GM21786 (cell line): ENCODE measurements at regions not wholly inside any gene's neighbourhood (a gene's known extent, or its start where the extent isn't known, plus 50 kb on each side); places are given as distances from the start of the nearest gene placed in this dataset.

ENCODE experiments used
- ATAC-seq: cut with Tn5 transposase; IDR thresholded peaks from one replicate; pipeline ENCODE4 v1.9.1; 2021; ENCODE audit not compliant: unreplicated experiment

DNA sequence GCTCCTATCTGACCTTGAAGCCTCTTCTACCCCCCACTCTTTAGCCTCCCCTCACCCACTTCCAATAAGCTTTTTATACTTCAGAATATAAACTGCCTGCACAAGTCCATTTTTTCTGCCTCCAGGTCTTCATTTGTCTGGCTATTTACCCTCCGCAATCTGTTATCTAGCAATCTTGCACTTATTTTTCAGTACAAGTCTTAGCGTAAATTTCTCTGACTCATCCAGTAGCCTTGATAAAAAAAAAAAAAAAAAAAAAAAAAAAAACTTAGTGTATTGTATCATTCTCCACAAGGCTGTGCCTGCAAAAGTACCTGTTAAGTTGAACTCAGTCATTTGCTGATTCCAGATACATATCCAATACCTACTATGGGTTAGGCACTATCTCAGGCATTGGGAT, 219.5 kb upstream of the DKK2 start:
- no peak for ATAC-seq

- no peak for ATAC-seq
Measured at GRCh38 chr4:107255114-107255513, 219.0 kb upstream of the DKK2 start.

DNA sequence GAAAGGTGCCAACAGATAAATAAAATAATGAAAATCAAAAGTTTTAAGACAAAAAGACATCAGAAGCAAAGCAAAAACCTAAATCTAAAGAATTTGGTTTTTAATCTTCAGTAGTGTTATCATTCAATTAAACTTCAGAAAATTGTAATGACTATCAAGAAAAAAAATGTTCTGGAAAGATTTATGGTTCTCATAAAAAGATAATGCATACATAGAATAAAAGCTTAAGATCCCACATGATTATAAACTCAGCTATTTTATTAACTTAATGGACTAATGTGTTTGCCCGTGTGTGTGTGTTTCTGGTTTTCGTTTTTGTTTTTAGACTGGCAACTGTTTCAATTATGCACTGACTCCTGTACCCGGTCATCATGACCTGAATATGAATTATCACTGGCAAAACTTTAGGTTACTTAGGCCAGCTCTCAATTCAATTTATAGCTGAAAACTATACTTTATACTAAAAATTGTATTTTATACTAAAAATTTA, 217.5 kb upstream of the DKK2 start:
- ATAC-seq, result no peak

GRCh38 chr4:107253090-107253489, 217.0 kb upstream of the DKK2 start:
- ATAC-seq, result no peak

DNA sequence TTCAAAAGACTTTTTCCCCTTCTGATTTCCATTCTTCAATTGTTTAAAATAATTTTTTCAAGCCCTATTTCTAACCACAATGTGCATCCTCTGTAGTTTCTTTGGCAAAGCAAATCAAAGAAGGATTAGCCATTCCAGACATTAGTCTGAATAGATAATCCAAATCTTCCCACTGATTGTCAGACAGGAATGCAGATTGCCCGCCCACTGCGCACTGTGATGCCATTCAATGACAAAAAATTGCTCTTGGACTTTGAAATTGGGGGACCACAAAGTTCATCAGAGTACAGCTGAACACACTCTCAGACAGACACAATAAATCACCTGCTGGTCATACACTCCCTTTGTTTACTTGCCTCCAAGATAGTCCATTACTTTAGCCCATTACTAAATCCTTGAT, 216.5 kb upstream of the DKK2 start:
- no peak for ATAC-seq

DNA sequence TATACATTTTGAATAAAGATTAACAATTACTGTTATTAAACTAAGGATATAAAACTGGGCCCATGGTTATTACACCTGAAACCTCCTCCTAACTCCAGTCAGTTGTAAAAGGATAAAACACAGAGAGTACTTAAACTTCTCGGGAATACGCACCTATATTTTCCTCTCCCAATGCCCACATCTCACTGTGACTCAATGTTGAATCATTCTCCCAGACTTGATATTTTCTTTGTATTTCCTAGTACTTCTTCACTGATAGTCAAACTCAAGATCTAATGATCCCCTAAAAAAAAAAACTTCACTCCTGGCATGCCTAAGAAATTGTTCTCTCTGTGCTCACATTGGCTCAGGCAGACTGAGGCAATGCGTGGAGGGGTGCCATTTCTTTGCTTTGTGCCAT, 212.5 kb upstream of the DKK2 start:
- no peak for ATAC-seq

GRCh38 chr4:107247738-107248137, 211.6 kb upstream of the DKK2 start:
- ATAC-seq, result no peak

DNA sequence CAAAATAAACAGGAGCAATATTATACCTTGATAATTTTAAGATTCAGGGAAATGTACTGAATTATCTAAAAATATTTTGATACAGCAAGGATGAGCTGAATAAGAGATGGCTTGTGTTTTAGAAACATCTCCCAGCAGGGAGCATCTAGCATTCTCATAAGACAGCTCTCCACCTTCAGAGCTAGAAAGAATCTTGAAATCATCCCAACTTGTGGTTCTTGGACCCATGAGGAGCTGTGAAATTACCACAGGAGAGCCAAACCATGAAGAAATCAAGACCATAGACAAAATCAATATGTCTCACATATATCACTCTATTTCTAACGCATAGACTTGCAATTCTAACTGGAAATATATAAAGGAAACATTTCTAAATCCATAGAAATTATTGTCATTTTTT, 210.6 kb upstream of the DKK2 start:
- no peak for ATAC-seq

- ATAC-seq, result no peak
Measured at GRCh38 chr4:107243141-107243781, 207.1 kb upstream of the DKK2 start.

- ATAC-seq, result no peak
Measured at GRCh38 chr4:107220976-107221375, 184.9 kb upstream of the DKK2 start.

DNA sequence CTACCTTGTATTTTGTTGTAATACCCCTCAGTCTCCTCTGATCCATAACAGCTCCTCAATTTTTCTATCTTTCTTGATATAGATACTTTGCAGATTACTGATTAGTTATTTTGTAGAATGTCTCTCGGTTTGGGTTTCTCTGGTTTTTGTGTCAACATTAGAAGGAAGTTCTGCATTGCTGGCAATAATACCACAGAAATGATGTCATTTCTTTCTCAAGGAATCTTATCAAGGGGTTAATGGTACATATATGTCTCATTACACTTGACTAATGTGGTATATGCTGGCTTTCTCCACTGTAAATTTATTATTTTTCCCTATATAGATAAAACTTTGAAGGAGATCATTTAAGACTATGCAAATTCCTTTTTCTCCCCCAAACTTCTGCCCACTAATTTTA, 183.6 kb upstream of the DKK2 start:
- no peak for ATAC-seq

GRCh38 chr4:107216379-107216778, 180.3 kb upstream of the DKK2 start:
- ATAC-seq, result no peak

DNA sequence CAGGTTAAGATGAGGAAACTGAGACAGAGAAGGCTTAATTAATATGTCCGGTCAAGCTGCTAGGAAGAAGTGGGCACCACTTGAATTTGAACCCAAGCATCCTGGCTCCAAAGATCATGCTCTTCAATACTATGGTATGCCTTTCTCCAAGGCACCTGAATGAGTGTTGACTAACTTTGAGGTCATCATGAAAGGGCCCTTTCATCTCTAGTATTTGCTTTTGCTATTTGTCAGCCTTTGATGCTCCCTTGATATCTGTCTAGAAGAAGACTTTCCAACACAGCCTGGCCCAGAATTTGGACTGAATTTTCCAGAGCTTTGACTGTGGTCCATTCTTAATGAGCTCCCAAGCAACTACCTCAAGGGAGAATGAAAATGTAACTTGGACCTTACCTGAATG, 179.1 kb upstream of the DKK2 start:
- ATAC-seq, result no peak

DNA sequence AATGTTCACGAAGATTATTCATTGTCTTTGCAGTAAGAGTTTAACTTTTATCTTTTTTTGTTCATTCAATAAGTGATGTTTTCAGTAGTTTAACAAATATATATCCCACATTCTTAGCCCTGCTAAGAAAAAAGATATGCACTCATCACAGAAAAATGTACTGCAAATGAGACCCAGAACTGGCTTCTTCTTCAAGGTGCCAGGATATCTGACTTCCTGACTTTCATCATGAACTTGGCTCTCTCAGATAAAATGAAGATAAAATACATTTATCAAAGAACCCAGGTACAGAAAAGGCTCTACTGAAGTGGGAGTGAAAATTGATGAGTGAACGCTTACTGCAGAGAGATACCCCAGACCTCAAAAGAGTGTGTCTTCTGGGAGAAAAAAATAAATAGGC, 177.8 kb upstream of the DKK2 start:
- no peak for ATAC-seq

GRCh38 chr4:107213410-107213809, 177.3 kb upstream of the DKK2 start:
- no peak for ATAC-seq

DNA sequence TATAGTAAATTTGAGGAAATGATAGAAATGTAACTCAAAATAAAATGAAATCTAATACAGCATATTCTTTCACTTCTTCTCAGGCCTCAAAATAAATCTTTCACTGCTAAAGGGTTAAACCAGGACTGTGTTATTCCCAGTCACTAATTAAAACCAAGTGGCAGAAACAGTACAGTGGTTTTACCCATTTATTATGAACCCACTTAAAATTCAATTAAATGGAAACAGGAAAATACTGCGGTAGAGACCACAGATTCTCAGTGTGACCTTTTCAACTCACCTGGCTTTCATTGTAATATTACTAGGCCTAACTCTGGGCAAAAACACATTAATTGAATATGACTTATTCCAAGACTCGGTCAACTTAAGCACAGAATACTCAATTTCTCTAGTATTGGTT, 176.5 kb upstream of the DKK2 start:
- ATAC-seq, result no peak

DNA sequence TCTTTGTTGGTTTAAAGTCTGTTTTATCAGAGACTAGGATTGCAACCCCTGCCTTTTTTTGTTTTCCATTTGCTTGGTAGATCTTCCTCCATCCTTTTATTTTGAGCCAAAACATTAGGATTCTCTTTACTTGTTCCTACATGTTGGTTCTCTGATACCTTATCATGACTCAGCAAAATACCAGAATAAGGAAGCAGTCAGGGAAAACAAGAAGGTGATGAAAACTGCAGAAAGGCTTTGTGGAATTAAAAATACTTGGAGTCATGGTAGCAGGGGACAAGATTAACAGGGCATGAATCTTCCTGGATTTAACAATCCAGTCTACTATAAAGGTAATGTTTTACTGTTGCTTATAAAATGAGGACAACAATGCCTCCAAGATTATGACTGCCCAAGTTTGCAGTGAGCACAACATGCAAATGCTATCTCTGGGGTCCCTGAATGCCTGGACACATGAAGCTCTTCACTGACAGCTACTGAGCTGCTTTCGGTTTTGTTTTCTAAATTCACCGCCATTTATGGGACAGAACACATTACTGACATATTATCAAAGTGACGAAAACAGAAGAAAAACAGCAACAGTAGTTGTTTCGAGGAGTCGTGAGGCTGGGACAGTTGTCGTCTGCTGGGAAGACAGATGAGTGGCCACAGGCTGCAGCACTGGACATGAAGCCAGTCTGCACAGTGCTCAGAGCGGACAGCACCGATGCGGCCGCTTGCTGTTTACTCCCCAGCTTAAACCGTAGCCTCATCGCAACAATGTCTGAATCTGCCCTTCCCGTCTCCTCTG, 174.5 kb upstream of the DKK2 start:
- ATAC-seq, result no peak

DNA sequence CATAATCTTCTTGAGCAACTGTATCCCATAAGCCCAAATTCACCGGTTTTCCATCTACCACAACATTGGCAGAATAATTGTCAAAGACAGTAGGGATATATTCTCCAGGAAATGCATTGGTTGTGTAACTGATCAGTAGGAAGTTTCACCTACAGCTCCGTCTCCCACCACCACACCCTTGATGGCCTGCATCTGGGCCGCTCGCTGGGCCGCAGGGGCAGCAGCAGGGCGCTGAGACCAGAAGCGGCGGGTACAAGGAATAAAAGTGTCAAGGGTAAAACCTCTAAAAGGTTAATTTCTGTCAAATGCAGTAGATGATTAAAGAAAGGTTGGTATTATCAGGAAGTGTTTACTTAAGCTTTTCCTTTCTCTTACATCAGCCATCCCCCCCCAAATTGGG, 167.6 kb upstream of the DKK2 start:
- ATAC-seq, result no peak

DNA sequence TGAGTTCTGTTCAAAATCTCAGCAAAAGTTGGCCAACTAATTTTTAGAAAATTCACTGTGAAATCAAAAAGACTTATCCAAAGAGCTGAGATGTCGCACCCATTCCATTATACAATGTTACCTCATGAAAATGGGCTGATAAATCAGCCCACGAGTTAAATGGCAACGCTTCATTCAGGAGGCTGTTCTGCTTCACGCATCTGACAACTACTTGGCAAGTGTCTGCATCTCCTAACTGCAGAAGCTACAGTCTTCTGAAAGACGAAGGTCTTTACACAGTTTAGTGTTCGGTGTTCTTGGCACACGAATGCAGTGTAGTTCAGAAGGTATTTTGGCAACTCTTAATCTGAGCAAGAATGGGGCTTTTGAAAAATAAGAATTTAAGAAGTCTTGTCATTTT, 166.6 kb upstream of the DKK2 start:
- ATAC-seq, result no peak

DNA sequence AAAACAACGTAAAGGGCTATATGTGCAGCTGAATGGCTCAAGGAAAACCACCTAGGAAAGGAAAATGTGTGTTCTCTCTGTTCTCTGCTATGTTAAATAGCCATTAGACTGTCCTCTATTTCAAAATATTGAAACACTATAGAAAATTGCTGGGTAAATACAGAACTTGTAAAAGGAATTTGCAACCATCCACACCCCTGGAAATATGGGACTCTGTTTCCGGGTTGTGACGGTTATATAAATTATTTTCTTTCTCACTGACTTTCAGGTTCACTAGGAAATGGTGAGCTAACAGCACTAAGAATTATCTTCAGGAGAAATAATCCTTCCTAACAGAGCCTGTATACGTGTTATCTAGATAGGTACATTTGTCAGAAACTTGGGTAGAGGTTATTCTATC, 161.0 kb upstream of the DKK2 start:
- no peak for ATAC-seq

DNA sequence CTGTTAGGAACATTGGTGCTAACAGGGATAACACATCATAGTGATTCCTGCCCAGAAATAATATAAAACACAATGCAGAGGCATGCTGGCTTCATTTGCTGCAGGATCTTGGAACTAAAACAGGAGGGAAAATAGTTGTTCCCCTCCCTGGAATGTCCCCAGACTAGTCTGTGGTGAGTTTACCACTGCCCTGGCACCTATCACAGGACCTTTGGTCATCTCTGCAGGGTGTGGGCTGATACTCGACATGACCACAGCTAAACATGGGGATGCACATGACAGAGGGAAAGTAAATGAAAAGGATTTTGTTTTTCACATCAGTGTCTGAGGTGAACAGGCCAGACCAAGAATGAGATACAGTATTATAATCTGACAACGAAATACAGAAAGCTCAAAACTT, 160.2 kb upstream of the DKK2 start:
- ATAC-seq, result no peak

- no peak for ATAC-seq
Measured at GRCh38 chr4:107194005-107194404, 157.9 kb upstream of the DKK2 start.

- ATAC-seq, result no peak
Measured at GRCh38 chr4:107192601-107193000, 156.5 kb upstream of the DKK2 start.
